OCI-LY1 (cell line): ENCODE measurements at regions not wholly inside any gene's neighbourhood (a gene's known extent, or its start where the extent isn't known, plus 50 kb on each side); places are given as distances from the start of the nearest gene placed in this dataset.

Experiments
- EZH2 ChIP-seq: fragments of 200-600 bp; sonication (generic), shearing (Covaris generic); IDR thresholded peaks from 2 replicates; pipeline ENCODE4 v1.8.0; 2017; ENCODE audit warnings: borderline replicate concordance, mixed run types, mild to moderate bottlenecking, antibody characterized with exemption, low read length, moderate library complexity, mixed read lengths
- TF ChIP-seq, protein P1 (sequence below): fragments of 200-600 bp; sonication (generic), shearing (Covaris generic); IDR thresholded peaks from 2 replicates; pipeline ENCODE4 v1.5.1; 2017; ENCODE audit warnings: mild to moderate bottlenecking, antibody characterized with exemption, low read length, moderate library complexity, mixed read lengths

- TF ChIP-seq EZH2, result no peak
- TF ChIP-seq, protein P1, sequence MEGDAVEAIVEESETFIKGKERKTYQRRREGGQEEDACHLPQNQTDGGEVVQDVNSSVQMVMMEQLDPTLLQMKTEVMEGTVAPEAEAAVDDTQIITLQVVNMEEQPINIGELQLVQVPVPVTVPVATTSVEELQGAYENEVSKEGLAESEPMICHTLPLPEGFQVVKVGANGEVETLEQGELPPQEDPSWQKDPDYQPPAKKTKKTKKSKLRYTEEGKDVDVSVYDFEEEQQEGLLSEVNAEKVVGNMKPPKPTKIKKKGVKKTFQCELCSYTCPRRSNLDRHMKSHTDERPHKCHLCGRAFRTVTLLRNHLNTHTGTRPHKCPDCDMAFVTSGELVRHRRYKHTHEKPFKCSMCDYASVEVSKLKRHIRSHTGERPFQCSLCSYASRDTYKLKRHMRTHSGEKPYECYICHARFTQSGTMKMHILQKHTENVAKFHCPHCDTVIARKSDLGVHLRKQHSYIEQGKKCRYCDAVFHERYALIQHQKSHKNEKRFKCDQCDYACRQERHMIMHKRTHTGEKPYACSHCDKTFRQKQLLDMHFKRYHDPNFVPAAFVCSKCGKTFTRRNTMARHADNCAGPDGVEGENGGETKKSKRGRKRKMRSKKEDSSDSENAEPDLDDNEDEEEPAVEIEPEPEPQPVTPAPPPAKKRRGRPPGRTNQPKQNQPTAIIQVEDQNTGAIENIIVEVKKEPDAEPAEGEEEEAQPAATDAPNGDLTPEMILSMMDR, result no peak
Observed at GRCh38 chr6:845101-845500, 152.2 kb upstream of the EXOC2 start.
